ENCODE measurements at regions not wholly inside any gene's neighbourhood (a gene's known extent, or its start where the extent isn't known, plus 50 kb on each side); places are given as distances from the start of the nearest gene placed in this dataset.

GRCh38 chr17:14780097-14780651 is 479.3 kb downstream of the HS3ST3B1 start (continued):
- TF ChIP-seq, protein P1, sequence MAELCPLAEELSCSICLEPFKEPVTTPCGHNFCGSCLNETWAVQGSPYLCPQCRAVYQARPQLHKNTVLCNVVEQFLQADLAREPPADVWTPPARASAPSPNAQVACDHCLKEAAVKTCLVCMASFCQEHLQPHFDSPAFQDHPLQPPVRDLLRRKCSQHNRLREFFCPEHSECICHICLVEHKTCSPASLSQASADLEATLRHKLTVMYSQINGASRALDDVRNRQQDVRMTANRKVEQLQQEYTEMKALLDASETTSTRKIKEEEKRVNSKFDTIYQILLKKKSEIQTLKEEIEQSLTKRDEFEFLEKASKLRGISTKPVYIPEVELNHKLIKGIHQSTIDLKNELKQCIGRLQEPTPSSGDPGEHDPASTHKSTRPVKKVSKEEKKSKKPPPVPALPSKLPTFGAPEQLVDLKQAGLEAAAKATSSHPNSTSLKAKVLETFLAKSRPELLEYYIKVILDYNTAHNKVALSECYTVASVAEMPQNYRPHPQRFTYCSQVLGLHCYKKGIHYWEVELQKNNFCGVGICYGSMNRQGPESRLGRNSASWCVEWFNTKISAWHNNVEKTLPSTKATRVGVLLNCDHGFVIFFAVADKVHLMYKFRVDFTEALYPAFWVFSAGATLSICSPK (IDR thresholded peaks at IDR 0.05; ENCODE audit: borderline replicate concordance): no peak
- no peak for TF ChIP-seq ZNF655 (CRISPR knock-in tag; IDR thresholded peaks at IDR 0.05)
- no peak for TF ChIP-seq ZNF347 (CRISPR knock-in tag; IDR thresholded peaks at IDR 0.05; ENCODE audit: low read depth)

- BruUV-seq (replicated peaks): no TSS peak
- Histone ChIP-seq H3K4me3 (no peak overlapping the region), H3K9me1 (ENCODE audit: control insufficient read depth, insufficient read depth, low read length) (no peaks in the 10 kb centered on the region), H3K4me1 (replicated peaks in 1 of 2; ENCODE audit: control insufficient read depth in 2 of 2, insufficient read depth in 2 of 2, low read length in 2 of 2) (no peaks in the 10 kb centered on the region), H3K27me3 (ENCODE audit: control insufficient read depth in 2 of 2, insufficient read depth in 2 of 2, low read length in 2 of 2) (no peaks in the 10 kb centered on the region; a peak in 1 of 5 replicates), H2AFZ (ENCODE audit: low read depth, low read length) (no peak overlapping the region), H3K27ac (ENCODE audit: extremely low read depth, low read depth, low read length) (no peak overlapping the region), H3K9me3 (replicated peaks; ENCODE audit: control insufficient read depth, insufficient read depth, low read depth, low read length) (no peaks in the 10 kb centered on the region), H3K9ac (ENCODE audit: insufficient read depth in 1 of 2, low read depth in 2 of 2, low read length in 2 of 2) (no peak overlapping the region), H3K79me2 (ENCODE audit: control insufficient read depth, insufficient read depth, low read length) (no peaks in the 10 kb centered on the region), H3K36me3 (ENCODE audit: control insufficient read depth, insufficient read depth, low read length) (no peaks in the 10 kb centered on the region), H4K20me1 (replicated peaks; ENCODE audit: control insufficient read depth, insufficient read depth, low read length) (no peaks in the 10 kb centered on the region), H3K4me2 (ENCODE audit: insufficient read depth, low read length) (no peak overlapping the region)
- ChIA-PET CTCF (ENCODE audit: low intra/inter-chr PET ratio) (no interaction called here), POLR2A (no interaction called here)
- intact Hi-C loops (cut with micrococcal nuclease) (no loop called here), in situ Hi-C loops (cut with MboI) (no loop called here)
- 2% methylated on average over 5 of the region's 5 CpGs for WGBS (ENCODE audit: insufficient coverage, low coverage, missing lambda C conversion rate)
- DNase-seq (ENCODE audit: extremely low read depth in 1 of 4, low spot score in 3 of 4) (no peak), FAIRE-seq (no peak), ATAC-seq (no peak)
- TF ChIP-seq FOXJ3 (CRISPR knock-in tag; IDR thresholded peaks at IDR 0.05) (no peak), ZNF79 (CRISPR knock-in tag; IDR thresholded peaks at IDR 0.05; ENCODE audit: low read depth) (no peak), KDM4B (IDR thresholded peaks at IDR 0.05; ENCODE audit: borderline replicate concordance in 2 of 2, low read depth in 1 of 2) (no peak), WHSC1 (IDR thresholded peaks at IDR 0.05; ENCODE audit: low read length) (no peak), ETV5 (CRISPR knock-in tag; IDR thresholded peaks at IDR 0.05; ENCODE audit: low read depth) (no peak), PML (IDR thresholded peaks at IDR 0.05; ENCODE audit: low read length) (no peak), EWSR1 (IDR thresholded peaks at IDR 0.05; ENCODE audit: borderline replicate concordance, low read depth, partially characterized antibody) (no peak), TCFL5 (CRISPR knock-in tag; conservative IDR thresholded peaks at IDR 0.05) (no peak), MTF1 (CRISPR knock-in tag; IDR thresholded peaks at IDR 0.05; ENCODE audit: borderline replicate concordance) (no peak)
- TF ChIP-seq, protein P2, sequence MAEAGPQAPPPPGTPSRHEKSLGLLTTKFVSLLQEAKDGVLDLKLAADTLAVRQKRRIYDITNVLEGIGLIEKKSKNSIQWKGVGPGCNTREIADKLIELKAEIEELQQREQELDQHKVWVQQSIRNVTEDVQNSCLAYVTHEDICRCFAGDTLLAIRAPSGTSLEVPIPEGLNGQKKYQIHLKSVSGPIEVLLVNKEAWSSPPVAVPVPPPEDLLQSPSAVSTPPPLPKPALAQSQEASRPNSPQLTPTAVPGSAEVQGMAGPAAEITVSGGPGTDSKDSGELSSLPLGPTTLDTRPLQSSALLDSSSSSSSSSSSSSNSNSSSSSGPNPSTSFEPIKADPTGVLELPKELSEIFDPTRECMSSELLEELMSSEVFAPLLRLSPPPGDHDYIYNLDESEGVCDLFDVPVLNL (CRISPR knock-in tag; IDR thresholded peaks at IDR 0.05; ENCODE audit: low read depth): no peak
Observed at GRCh38 chr17:14779241-14779640, 478.4 kb downstream of the HS3ST3B1 start.
